Astrocyte (in vitro differentiated cells and primary cell): ENCODE measurements at regions not wholly inside any gene's neighbourhood (a gene's known extent, or its start where the extent isn't known, plus 50 kb on each side); places are given as distances from the start of the nearest gene placed in this dataset.

Experiments
- DNase-seq: peaks from one replicate; pipeline ENCODE4 v3.0.0-alpha.2; 2010; ENCODE audit warnings: low read depth
- FAIRE-seq: peaks from 2 replicates; lab custom pipeline; 2011; peaks lifted over from hg19 to GRCh38; lab: Jason Lieb, UNC
- H2AFZ ChIP-seq: 2 replicates; pipeline ENCODE4 v1.6.0; 2012; ENCODE audit warnings: low read depth, low read length, inconsistent platforms
- H3K27ac ChIP-seq: 2 replicates; pipeline ENCODE4 v1.5.1; 2011; ENCODE audit warnings: low read depth, low read length, inconsistent platforms
- H3K27me3 ChIP-seq: 2 replicates; pipeline ENCODE4 v1.6.0; 2011; ENCODE audit warnings: low read length, inconsistent platforms; ENCODE audit not compliant: insufficient read depth
- H3K36me3 ChIP-seq: 2 replicates; pipeline ENCODE4 v1.5.1; 2011; ENCODE audit warnings: low read length, inconsistent platforms; ENCODE audit not compliant: insufficient read depth
- H3K4me1 ChIP-seq: 2 replicates; pipeline ENCODE4 v1.5.1; 2011; ENCODE audit warnings: low read length, inconsistent platforms; ENCODE audit not compliant: insufficient read depth
- H3K4me2 ChIP-seq: 2 replicates; pipeline ENCODE4 v1.6.0; 2012; ENCODE audit warnings: low read length, inconsistent platforms
- H3K4me3 ChIP-seq: 2 replicates; pipeline ENCODE4 v1.5.1; 2011; ENCODE audit warnings: low read depth, mild to moderate bottlenecking, low read length, inconsistent platforms; ENCODE audit not compliant: insufficient read depth
- H3K79me2 ChIP-seq: 2 replicates; pipeline ENCODE4 v1.6.0; 2012; ENCODE audit warnings: mild to moderate bottlenecking, low read length, inconsistent platforms; ENCODE audit not compliant: insufficient read depth
- H3K9ac ChIP-seq: 2 replicates; pipeline ENCODE4 v1.6.0; 2012; ENCODE audit warnings: mild to moderate bottlenecking, low read length, inconsistent platforms
- H3K9me3 ChIP-seq: 2 replicates; pipeline ENCODE4 v1.5.1; 2012; ENCODE audit warnings: low read depth, mild to moderate bottlenecking, low read length, inconsistent platforms; ENCODE audit not compliant: insufficient read depth
- H4K20me1 ChIP-seq: 2 replicates; pipeline ENCODE4 v1.6.0; 2012; ENCODE audit warnings: low read length, inconsistent platforms; ENCODE audit not compliant: insufficient read depth
- H3K27ac Mint-ChIP-seq: one replicate; pipeline ENCODE4 v1.8.0; 2021; ENCODE audit warnings: mild to moderate bottlenecking, mixed read lengths; ENCODE audit not compliant: unreplicated experiment
- H3K27me3 Mint-ChIP-seq: one replicate; pipeline ENCODE4 v1.8.0; 2021; ENCODE audit warnings: low read depth, mixed read lengths; ENCODE audit not compliant: unreplicated experiment
- H3K36me3 Mint-ChIP-seq: one replicate; pipeline ENCODE4 v1.8.0; 2021; ENCODE audit warnings: low read depth, mixed read lengths; ENCODE audit not compliant: unreplicated experiment
- H3K4me1 Mint-ChIP-seq: one replicate; pipeline ENCODE4 v1.8.0; 2021; ENCODE audit warnings: low read depth, mixed read lengths; ENCODE audit not compliant: unreplicated experiment
- H3K4me3 Mint-ChIP-seq: one replicate; pipeline ENCODE4 v1.8.0; 2021; ENCODE audit warnings: mild to moderate bottlenecking, moderate library complexity, mixed read lengths; ENCODE audit not compliant: unreplicated experiment
- H3K9me3 Mint-ChIP-seq: one replicate; pipeline ENCODE4 v1.8.0; 2021; ENCODE audit warnings: mild to moderate bottlenecking, mixed read lengths; ENCODE audit not compliant: unreplicated experiment
- CTCF ChIP-seq: IDR thresholded peaks from 2 replicates; pipeline ENCODE4 v1.5.1; 2011; ENCODE audit warnings: low read depth, mild to moderate bottlenecking, inconsistent platforms, low read length, moderate library complexity; ENCODE audit not compliant: insufficient read depth
- EZH2 ChIP-seq: IDR thresholded peaks from 2 replicates; pipeline ENCODE4 v1.6.1; 2012; ENCODE audit warnings: mild to moderate bottlenecking, low read length, inconsistent platforms; ENCODE audit not compliant: insufficient read depth

DNA sequence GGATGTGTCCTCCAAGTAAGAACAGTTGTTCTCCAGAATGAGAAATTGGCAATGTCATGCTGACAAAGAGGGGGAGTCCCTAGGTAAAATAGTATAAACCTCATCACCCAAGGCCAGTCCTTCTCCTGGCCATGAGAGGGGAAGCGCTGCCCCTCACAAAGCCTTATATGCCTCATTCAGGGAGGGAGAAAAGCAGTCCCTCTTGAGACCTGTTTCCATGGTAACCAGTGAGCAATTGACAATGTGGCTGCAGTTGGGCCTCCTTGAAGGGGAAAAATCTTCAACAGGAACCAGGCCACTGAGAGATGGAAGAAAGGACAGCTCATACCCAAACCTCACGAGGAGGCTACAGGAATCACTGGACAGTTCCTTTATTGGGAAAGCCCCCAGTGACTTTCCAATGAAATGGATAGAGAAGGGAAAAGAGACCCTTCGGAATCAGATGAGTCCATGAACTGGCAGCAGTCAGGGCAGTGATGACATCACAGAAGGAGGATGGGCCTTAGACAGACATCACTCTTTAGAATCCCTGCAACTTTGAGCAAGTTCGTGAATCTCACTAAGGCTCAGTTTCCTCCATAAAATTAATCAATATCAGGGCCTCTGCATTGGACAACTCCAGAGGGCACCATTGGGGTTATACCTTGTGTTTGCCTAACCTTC, 275.7 kb downstream of the TOX3 start:
- Histone ChIP-seq H3K36me3 (no peaks in the 10 kb centered on the region), H3K4me3 (no peak overlapping the region), H4K20me1 (no peaks in the 10 kb centered on the region), H3K4me1 (no peaks in the 10 kb centered on the region), H3K27ac (no peak overlapping the region), H3K9me3 (no peaks in the 10 kb centered on the region), H3K4me2 (no peak overlapping the region), H2AFZ (no peak overlapping the region), H3K9ac (no peak overlapping the region), H3K27me3 (no peaks in the 10 kb centered on the region), H3K79me2 (no peaks in the 10 kb centered on the region)
- no peak for FAIRE-seq
- Mint-ChIP-seq H3K27ac (no peak overlapping the region), H3K4me3 (no peak overlapping the region), H3K36me3 (no peaks in the 10 kb centered on the region), H3K9me3 (peaks cover 3% of the 10 kb centered on the region), H3K27me3 (no peaks in the 10 kb centered on the region), H3K4me1 (no peaks in the 10 kb centered on the region)
- DNase-seq, result no peak
- TF ChIP-seq CTCF (no peak), EZH2 (no peak)

DNA sequence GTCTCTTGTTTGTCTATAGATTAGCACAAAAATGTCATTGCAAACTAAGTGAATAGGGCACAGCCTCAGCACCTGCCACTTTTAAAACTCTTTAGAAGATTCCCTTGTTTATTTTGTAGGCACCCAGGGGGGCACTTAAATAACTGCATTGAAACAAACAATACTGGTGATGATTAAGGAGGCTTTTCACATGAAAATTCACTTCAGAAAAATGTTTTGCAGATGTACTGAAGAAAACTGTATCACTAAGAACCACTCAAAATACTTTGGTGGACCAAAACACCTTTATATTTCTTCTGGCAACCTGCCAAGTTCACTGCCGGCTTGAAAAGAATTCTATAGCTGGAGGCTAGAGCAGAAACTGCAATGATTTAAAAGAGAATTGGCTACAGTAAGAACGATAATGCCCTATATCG, 281.5 kb downstream of the TOX3 start:
- FAIRE-seq (no peak), DNase-seq (no peak)
- Mint-ChIP-seq H3K36me3 (no peaks in the 10 kb centered on the region), H3K9me3 (no peaks in the 10 kb centered on the region), H3K4me1 (no peaks in the 10 kb centered on the region), H3K27ac (no peak overlapping the region), H3K27me3 (no peaks in the 10 kb centered on the region), H3K4me3 (no peak overlapping the region)
- TF ChIP-seq CTCF (no peak), EZH2 (no peak)
- Histone ChIP-seq H3K4me3 (no peak overlapping the region), H3K9ac (no peak overlapping the region), H3K9me3 (no peaks in the 10 kb centered on the region), H3K4me2 (no peak overlapping the region), H3K79me2 (no peaks in the 10 kb centered on the region), H3K27ac (no peak overlapping the region), H2AFZ (no peak overlapping the region), H4K20me1 (no peaks in the 10 kb centered on the region), H3K4me1 (no peaks in the 10 kb centered on the region), H3K36me3 (no peaks in the 10 kb centered on the region), H3K27me3 (no peaks in the 10 kb centered on the region)

DNA sequence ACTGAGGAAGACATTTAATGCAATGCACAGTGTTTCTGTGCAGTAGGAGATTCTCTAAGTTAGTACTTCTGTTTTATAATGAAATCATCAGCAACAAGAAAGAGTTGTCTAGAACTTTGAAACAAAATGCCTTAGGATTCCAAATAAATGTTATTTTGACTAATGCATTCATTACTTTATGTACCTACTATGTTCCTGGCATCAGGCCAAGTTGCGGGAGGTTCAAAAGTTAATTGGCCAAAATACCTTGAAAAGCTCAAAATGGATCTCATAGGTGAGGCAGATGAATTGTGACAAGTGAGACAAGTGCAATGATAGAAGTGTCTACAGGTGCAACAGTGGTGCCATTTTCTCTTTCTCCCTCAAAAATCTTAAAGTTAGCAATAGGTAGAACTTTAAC, 289.4 kb downstream of the TOX3 start:
- Histone ChIP-seq H3K4me2 (no peak overlapping the region), H3K4me1 (peaks cover 3% of the 10 kb centered on the region), H2AFZ (no peak overlapping the region), H3K27me3 (no peaks in the 10 kb centered on the region), H3K9ac (no peak overlapping the region), H3K9me3 (no peaks in the 10 kb centered on the region), H3K36me3 (no peaks in the 10 kb centered on the region), H3K4me3 (no peak overlapping the region), H3K79me2 (no peaks in the 10 kb centered on the region), H4K20me1 (no peaks in the 10 kb centered on the region), H3K27ac (no peak overlapping the region)
- TF ChIP-seq CTCF (no peak), EZH2 (no peak)
- DNase-seq (no peak), FAIRE-seq (no peak)
- Mint-ChIP-seq H3K4me3 (no peak overlapping the region), H3K27ac (no peak overlapping the region), H3K9me3 (no peaks in the 10 kb centered on the region), H3K4me1 (peaks cover 8% of the 10 kb centered on the region), H3K27me3 (no peaks in the 10 kb centered on the region), H3K36me3 (no peaks in the 10 kb centered on the region)
